T-cell (primary cell): ENCODE measurements at regions not wholly inside any gene's neighbourhood (a gene's known extent, or its start where the extent isn't known, plus 50 kb on each side); places are given as distances from the start of the nearest gene placed in this dataset.

ENCODE experiments used
- ATAC-seq, 4 experiments: fragments of 200-7000 bp in 3 of 4; fragments of 150-1000 bp in 1 of 4; cut with Tn5 transposase; replicated peaks in 1 of 4; 1 replicate in 3 of 4; 2 replicates in 1 of 4; pipeline ENCODE4 v1.10.0; 2021; ENCODE audit warnings: moderate library complexity in 3 of 4, mild to moderate bottlenecking in 2 of 4, moderate number of reproducible peaks in 1 of 4
- CTCF ChIA-PET, 2 donors: fragments of 300-600 bp; sonication (Branson Sonifier 250); formaldehyde crosslinking; loops; one replicate each; lab custom pipeline; 2022; ENCODE audit warnings: antibody characterized with exemption in 2 of 2; lab: Charles Lee
- POLR2A ChIA-PET, 2 donors: fragments of 300-600 bp; sonication (Branson Sonifier 250); formaldehyde crosslinking; loops; one replicate each; lab custom pipeline; 2022; ENCODE audit warnings: antibody characterized with exemption in 2 of 2; lab: Charles Lee
- DNase-seq, 35 experiments: peaks; one replicate each; pipeline versions ENCODE4 v3.0.0 to v3.0.0-alpha.2; 2013 to 2023
- H3K27ac ChIP-seq: one replicate; pipeline ENCODE4 v1.5.1; 2013; ENCODE audit warnings: low read length
- H3K27me3 ChIP-seq, 2 experiments: replicated peaks in 1 of 2; 1 replicate in 1 of 2; 2 replicates in 1 of 2; pipeline versions ENCODE4 v1.6.1 to v1.7.0; 2013; ENCODE audit warnings: low read length in 1 of 2, mixed read lengths in 1 of 2; ENCODE audit not compliant: control insufficient read depth in 2 of 2, insufficient read depth in 2 of 2; ENCODE audit errors: extremely low read depth in 1 of 2
- H3K36me3 ChIP-seq, 2 donors: 1 replicate in 1 of 2; 2 replicates in 1 of 2; pipeline versions ENCODE4 v1.6.1 to v1.7.0; 2013; ENCODE audit warnings: low read length in 1 of 2; ENCODE audit not compliant: control insufficient read depth in 2 of 2, insufficient read depth in 1 of 2; ENCODE audit errors: extremely low read depth in 1 of 2
- H3K4me1 ChIP-seq, 2 experiments: 1 replicate in 1 of 2; 2 replicates in 1 of 2; pipeline versions ENCODE4 v1.6.1 to v1.7.0; 2013; ENCODE audit warnings: low read length in 2 of 2, mixed read lengths in 1 of 2; ENCODE audit not compliant: insufficient read depth in 2 of 2, control insufficient read depth in 1 of 2; ENCODE audit errors: extremely low read depth in 1 of 2
- H3K4me3 ChIP-seq, 2 donors: 1 replicate in 1 of 2; 2 replicates in 1 of 2; pipeline versions ENCODE4 v1.5.1 to v1.7.0; 2013; ENCODE audit warnings: mild to moderate bottlenecking in 2 of 2, low read length in 1 of 2, moderate library complexity in 1 of 2; ENCODE audit not compliant: control insufficient read depth in 1 of 2; ENCODE audit errors: extremely low read depth in 1 of 2
- H3K9me3 ChIP-seq: 2 replicates; pipeline ENCODE4 v1.7.0; 2013
- H3K27ac Mint-ChIP-seq, 2 donors: one replicate each; pipeline ENCODE4 v1.8.0; 2020 to 2021; ENCODE audit warnings: mild to moderate bottlenecking in 2 of 2, mixed read lengths in 2 of 2
- H3K27me3 Mint-ChIP-seq, 2 donors: one replicate each; pipeline ENCODE4 v1.8.0; 2021 to 2022; ENCODE audit warnings: mixed read lengths in 2 of 2
- H3K36me3 Mint-ChIP-seq: one replicate; pipeline ENCODE4 v1.8.0; 2021; ENCODE audit warnings: mixed read lengths
- H3K4me1 Mint-ChIP-seq, 3 donors: one replicate each; pipeline ENCODE4 v1.8.0; 2020 to 2022; ENCODE audit warnings: mixed read lengths in 3 of 3, mild to moderate bottlenecking in 1 of 3
- H3K4me3 Mint-ChIP-seq, 3 donors: one replicate each; pipeline ENCODE4 v1.8.0; 2020 to 2022; ENCODE audit warnings: mild to moderate bottlenecking in 3 of 3, mixed read lengths in 3 of 3, moderate library complexity in 3 of 3
- H3K9me3 Mint-ChIP-seq, 3 donors: one replicate each; pipeline ENCODE4 v1.8.0; 2020 to 2022; ENCODE audit warnings: mixed read lengths in 3 of 3
- WGBS: methylation state at CpG from one replicate; pipeline ENCODE4 v1.1.5; 2013; ENCODE audit warnings: missing lambda C conversion rate; ENCODE audit not compliant: insufficient coverage; 5-methylcytosine and 5-hydroxymethylcytosine counted together

GRCh38 chr13:106927421-106927820, 359.5 kb upstream of the ARGLU1 start:
- ChIA-PET POLR2A (no interaction called here), CTCF (interaction anchor here in 1 of 2 donors (0.9 kb wide), 1 partner anchor 8 kb away, joined by 3 read pairs; no protein-coding TSS in a partner anchor)
- Histone ChIP-seq H3K27ac (no peak overlapping the region), H3K4me1 (no peaks in the 10 kb centered on the region), H3K27me3 (no peaks in the 10 kb centered on the region), H3K36me3 (no peaks in the 10 kb centered on the region), H3K9me3 (no peaks in the 10 kb centered on the region), H3K4me3 (no peak overlapping the region)
- no peak overlapping the region for H3K27ac Mint-ChIP-seq
- no peak overlapping the region for H3K4me3 Mint-ChIP-seq
- no peak for DNase-seq
- ATAC-seq, result no peak
- WGBS, result no CpG with 5 or more reads among the region's 1 CpG
- H3K4me1 Mint-ChIP-seq, result no peaks in the 10 kb centered on the region
- no peaks in the 10 kb centered on the region for H3K36me3 Mint-ChIP-seq
- H3K9me3 Mint-ChIP-seq, result no peaks in the 10 kb centered on the region
- H3K27me3 Mint-ChIP-seq, result peaks cover 6 to 12% of the 10 kb centered on the region in 2 donors

GRCh38 chr13:106922384-106922783, 354.4 kb upstream of the ARGLU1 start:
- CTCF ChIA-PET, result no interaction called here
- ATAC-seq (no peak), DNase-seq (no peak)
- Histone ChIP-seq H3K4me1 (peaks cover 2 to 6% of the 10 kb centered on the region in 2 experiments), H3K36me3 (no peaks in the 10 kb centered on the region), H3K4me3 (no peak overlapping the region), H3K9me3 (no peaks in the 10 kb centered on the region), H3K27me3 (peaks cover 0 to 14% of the 10 kb centered on the region in 2 experiments), H3K27ac (no peak overlapping the region)
- Mint-ChIP-seq H3K36me3 (no peaks in the 10 kb centered on the region), H3K4me3 (no peak overlapping the region), H3K27me3 (peaks cover 28 to 35% of the 10 kb centered on the region in 2 donors), H3K27ac (no peak overlapping the region), H3K4me1 (peaks cover 11 to 12% (median 11%) of the 10 kb centered on the region in 3 donors), H3K9me3 (no peaks in the 10 kb centered on the region)
- 100% methylated on average over 3 of the region's 6 CpGs for WGBS
- POLR2A ChIA-PET, result no interaction called here

DNA sequence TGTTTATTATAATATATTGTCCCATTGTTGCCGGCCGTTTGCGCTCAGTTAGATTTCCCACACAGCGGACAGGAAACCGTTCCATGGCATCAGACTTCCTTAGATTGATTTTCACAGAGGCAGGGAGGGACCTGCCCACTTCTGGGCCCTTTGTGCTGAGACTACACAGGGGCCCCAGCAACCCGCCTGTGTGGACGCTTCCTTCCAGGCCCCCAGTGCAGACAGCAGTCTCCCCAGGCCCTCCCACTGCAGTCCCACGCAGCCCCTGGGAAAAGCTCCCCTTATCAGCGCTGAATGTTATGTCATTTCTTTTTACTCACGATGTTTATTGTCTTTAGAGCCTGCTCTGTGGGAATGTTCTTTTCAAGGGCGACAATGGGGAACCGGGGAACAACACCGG, 351.7 kb upstream of the ARGLU1 start:
- Histone ChIP-seq H3K27ac (no peak overlapping the region), H3K27me3 (peaks cover 0 to 22% of the 10 kb centered on the region in 2 experiments), H3K9me3 (no peaks in the 10 kb centered on the region), H3K36me3 (no peaks in the 10 kb centered on the region), H3K4me3 (no peak overlapping the region), H3K4me1 (peaks cover 2 to 12% of the 10 kb centered on the region in 2 experiments)
- ChIA-PET POLR2A (interaction anchor here in 1 of 2 donors (0.6 kb wide), 1 partner anchor 387 kb away, joined by 4 read pairs; no protein-coding TSS in a partner anchor), CTCF (interaction anchor here in 1 of 2 donors (1.0 kb wide), 1 partner anchor 8 kb away, joined by 3 read pairs; no protein-coding TSS in a partner anchor)
- no peak for ATAC-seq
- no peak for DNase-seq
- peaks cover 11 to 16% (median 11%) of the 10 kb centered on the region in 3 donors for H3K4me1 Mint-ChIP-seq
- peaks cover 30% of the 10 kb centered on the region in 2 donors for H3K27me3 Mint-ChIP-seq
- H3K27ac Mint-ChIP-seq, result no peak overlapping the region
- WGBS, result 48% methylated on average over 6 of the region's 13 CpGs
- no peaks in the 10 kb centered on the region for H3K36me3 Mint-ChIP-seq
- no peak overlapping the region for H3K4me3 Mint-ChIP-seq
- no peaks in the 10 kb centered on the region for H3K9me3 Mint-ChIP-seq

GRCh38 chr13:106919133-106919532, 351.2 kb upstream of the ARGLU1 start:
- Mint-ChIP-seq H3K36me3 (no peaks in the 10 kb centered on the region), H3K4me1 (peaks cover 11 to 16% (median 11%) of the 10 kb centered on the region in 3 donors), H3K27ac (no peak overlapping the region), H3K4me3 (peak overlapping the region in 2 of 3 donors; percentile 22 to 72), H3K9me3 (no peaks in the 10 kb centered on the region), H3K27me3 (peaks cover 27 to 29% of the 10 kb centered on the region in 2 donors)
- WGBS, result 24% methylated on average over 3 of the region's 7 CpGs
- peak in 1 of 35 experiments; percentile 2 for DNase-seq
- peaks cover 2 to 12% of the 10 kb centered on the region in 2 experiments for H3K4me1 ChIP-seq
- ChIA-PET POLR2A (interaction anchor here in 1 of 2 donors (0.6 kb wide), 1 partner anchor 387 kb away, joined by 4 read pairs; no protein-coding TSS in a partner anchor), CTCF (no interaction called here)
- no peak for ATAC-seq
- H3K4me3 ChIP-seq, result no peak overlapping the region
- no peak overlapping the region for H3K27ac ChIP-seq
- no peaks in the 10 kb centered on the region for H3K9me3 ChIP-seq
- no peaks in the 10 kb centered on the region for H3K36me3 ChIP-seq
- H3K27me3 ChIP-seq, result peaks cover 0 to 22% of the 10 kb centered on the region in 2 experiments

DNA sequence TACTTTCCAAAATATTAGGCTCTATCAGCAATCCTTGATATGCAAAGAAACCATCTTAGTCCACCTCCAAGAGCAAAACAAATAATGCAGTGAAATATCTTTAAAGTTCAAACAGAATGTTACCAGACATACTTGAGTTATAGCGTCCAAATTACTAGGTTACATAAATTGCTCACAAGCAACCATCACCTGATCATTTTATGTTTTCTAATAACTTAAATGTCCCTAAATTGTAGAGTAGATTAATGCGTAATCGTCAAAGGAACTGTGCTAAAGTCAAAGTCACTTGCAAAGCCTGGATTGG, 350.6 kb upstream of the ARGLU1 start:
- Mint-ChIP-seq H3K4me3 (peak overlapping the region; percentile 72 to 74 (median 72)), H3K36me3 (no peaks in the 10 kb centered on the region), H3K27me3 (peaks cover 27 to 28% of the 10 kb centered on the region in 2 donors), H3K4me1 (peaks cover 11 to 16% (median 11%) of the 10 kb centered on the region in 3 donors), H3K27ac (no peak overlapping the region), H3K9me3 (no peaks in the 10 kb centered on the region)
- H3K4me1 ChIP-seq, result peaks cover 2 to 12% of the 10 kb centered on the region in 2 experiments
- H3K27ac ChIP-seq, result no peak overlapping the region
- no peak for ATAC-seq
- no peaks in the 10 kb centered on the region for H3K36me3 ChIP-seq
- CTCF ChIA-PET, result no interaction called here
- DNase-seq, result no peak
- POLR2A ChIA-PET, result no interaction called here
- peaks cover 0 to 22% of the 10 kb centered on the region in 2 experiments for H3K27me3 ChIP-seq
- H3K4me3 ChIP-seq, result no peak overlapping the region
- no CpG with 5 or more reads among the region's 3 CpGs for WGBS
- H3K9me3 ChIP-seq, result no peaks in the 10 kb centered on the region

- H3K36me3 Mint-ChIP-seq, result no peaks in the 10 kb centered on the region
- H3K4me3 ChIP-seq, result peak overlapping the region; percentile 62 to 92
- H3K27ac ChIP-seq, result no peak overlapping the region
- peak overlapping the region; percentile 72 to 74 (median 72) for H3K4me3 Mint-ChIP-seq
- no peaks in the 10 kb centered on the region for H3K9me3 Mint-ChIP-seq
- DNase-seq (peak; percentile 2 to 72 (median 42)), ATAC-seq (peak; percentile 78 to 87 (median 81))
- peaks cover 25 to 27% of the 10 kb centered on the region in 2 donors for H3K27me3 Mint-ChIP-seq
- CTCF ChIA-PET, result no interaction called here
- no peaks in the 10 kb centered on the region for H3K36me3 ChIP-seq
- no peaks in the 10 kb centered on the region for H3K9me3 ChIP-seq
- H3K27me3 ChIP-seq, result peaks cover 0 to 22% of the 10 kb centered on the region in 2 experiments
- H3K4me1 Mint-ChIP-seq, result peaks cover 11 to 16% (median 11%) of the 10 kb centered on the region in 3 donors
- H3K27ac Mint-ChIP-seq, result no peak overlapping the region
- POLR2A ChIA-PET, result no interaction called here
- under 1% methylated on average over 57 of the region's 63 CpGs for WGBS
- peaks cover 2 to 12% of the 10 kb centered on the region in 2 experiments for H3K4me1 ChIP-seq
These were observed 350.0 kb upstream of the ARGLU1 start for GRCh38 chr13:106917673-106918556.
